Nephron (organoid): ENCODE measurements at regions not wholly inside any gene's neighbourhood (a gene's known extent, or its start where the extent isn't known, plus 50 kb on each side); places are given as distances from the start of the nearest gene placed in this dataset.
A peak's percentile ranks its signal among the peaks of the same experiment; 100 is the strongest.
"Not testable (repeated sequence)": the region's sequence is repeated elsewhere in the genome, so short reads cannot be mapped to it uniquely, and the experiment has no call there.

Source experiments
- H3K27ac Mint-ChIP-seq, 3 experiments: 2 replicates each; pipeline ENCODE4 v1.8.0; 2020; ENCODE audit warnings: mixed read lengths in 3 of 3, mild to moderate bottlenecking in 2 of 3, moderate library complexity in 1 of 3
- H3K27me3 Mint-ChIP-seq: 2 replicates; pipeline ENCODE4 v1.8.0; 2021; ENCODE audit warnings: low read depth, mild to moderate bottlenecking, moderate library complexity, mixed read lengths
- H3K36me3 Mint-ChIP-seq: 2 replicates; pipeline ENCODE4 v1.8.0; 2020; ENCODE audit warnings: low read depth, mixed read lengths
- H3K4me1 Mint-ChIP-seq: 2 replicates; pipeline ENCODE4 v1.8.0; 2020; ENCODE audit warnings: mixed read lengths
- H3K4me3 Mint-ChIP-seq, 3 experiments: 2 replicates each; pipeline ENCODE4 v1.8.0; 2020; ENCODE audit warnings: mild to moderate bottlenecking in 3 of 3, mixed read lengths in 3 of 3, moderate library complexity in 2 of 3
- H3K9me3 Mint-ChIP-seq: 2 replicates; pipeline ENCODE4 v1.8.0; 2020; ENCODE audit warnings: mixed read lengths
- TF ChIP-seq, protein P1 (sequence below), 3 experiments: fragments of 200-600 bp; sonication (generic); IDR thresholded peaks; one replicate each; pipeline ENCODE4 v1.5.0; 2021; ENCODE audit warnings: antibody characterized with exemption in 3 of 3; ENCODE audit not compliant: unreplicated experiment in 3 of 3

DNA sequence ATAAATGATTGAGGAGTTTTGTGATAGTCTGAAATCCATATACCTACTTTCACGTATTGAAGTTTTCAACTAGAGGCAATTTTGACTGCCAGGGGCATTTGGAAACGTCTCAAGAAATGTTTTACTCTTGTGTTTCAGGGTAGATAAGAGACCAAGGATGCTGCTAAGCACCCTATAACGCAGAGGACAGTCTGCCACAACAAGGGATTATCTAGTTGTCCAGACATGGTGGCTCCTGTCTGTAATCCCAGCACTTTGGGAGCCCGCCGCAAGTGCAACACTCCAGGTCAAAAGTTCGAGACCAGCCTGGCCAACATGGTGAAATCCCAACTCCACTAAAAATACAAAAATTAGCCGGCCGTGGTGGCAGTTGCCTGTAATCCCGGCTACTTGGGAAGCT is 133.7 kb upstream of the CCNG1 start:
- TF ChIP-seq, protein P1, sequence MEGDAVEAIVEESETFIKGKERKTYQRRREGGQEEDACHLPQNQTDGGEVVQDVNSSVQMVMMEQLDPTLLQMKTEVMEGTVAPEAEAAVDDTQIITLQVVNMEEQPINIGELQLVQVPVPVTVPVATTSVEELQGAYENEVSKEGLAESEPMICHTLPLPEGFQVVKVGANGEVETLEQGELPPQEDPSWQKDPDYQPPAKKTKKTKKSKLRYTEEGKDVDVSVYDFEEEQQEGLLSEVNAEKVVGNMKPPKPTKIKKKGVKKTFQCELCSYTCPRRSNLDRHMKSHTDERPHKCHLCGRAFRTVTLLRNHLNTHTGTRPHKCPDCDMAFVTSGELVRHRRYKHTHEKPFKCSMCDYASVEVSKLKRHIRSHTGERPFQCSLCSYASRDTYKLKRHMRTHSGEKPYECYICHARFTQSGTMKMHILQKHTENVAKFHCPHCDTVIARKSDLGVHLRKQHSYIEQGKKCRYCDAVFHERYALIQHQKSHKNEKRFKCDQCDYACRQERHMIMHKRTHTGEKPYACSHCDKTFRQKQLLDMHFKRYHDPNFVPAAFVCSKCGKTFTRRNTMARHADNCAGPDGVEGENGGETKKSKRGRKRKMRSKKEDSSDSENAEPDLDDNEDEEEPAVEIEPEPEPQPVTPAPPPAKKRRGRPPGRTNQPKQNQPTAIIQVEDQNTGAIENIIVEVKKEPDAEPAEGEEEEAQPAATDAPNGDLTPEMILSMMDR (IDR thresholded peaks at IDR 0.05; ENCODE audit: unreplicated experiment in 3 of 3): no peak
- Mint-ChIP-seq H3K4me3 (no peak overlapping the region), H3K27me3 (no peaks in the 10 kb centered on the region), H3K4me1 (no peaks in the 10 kb centered on the region), H3K36me3 (no peaks in the 10 kb centered on the region), H3K9me3 (no peaks in the 10 kb centered on the region), H3K27ac (no peak overlapping the region)

DNA sequence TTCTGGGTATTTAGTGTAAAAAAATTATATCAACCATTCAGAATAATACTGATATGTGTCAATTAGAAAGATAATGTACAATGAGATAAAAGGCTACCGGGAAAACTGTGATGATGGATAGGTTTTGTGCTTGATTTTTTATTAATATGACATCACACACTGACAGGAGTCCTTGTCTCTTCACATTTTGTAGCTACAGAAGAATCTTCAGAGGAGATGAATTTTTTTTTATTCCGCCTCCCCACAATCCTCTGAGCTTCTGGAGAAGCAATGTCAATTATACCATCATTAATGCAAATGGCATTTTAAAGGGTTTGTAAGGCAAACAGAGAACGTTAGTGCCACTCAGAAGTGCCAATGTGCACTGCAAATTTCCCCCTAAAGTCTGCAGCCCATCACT is 131.7 kb upstream of the CCNG1 start:
- Mint-ChIP-seq H3K27ac (no peak overlapping the region), H3K4me1 (no peaks in the 10 kb centered on the region), H3K27me3 (no peaks in the 10 kb centered on the region), H3K36me3 (no peaks in the 10 kb centered on the region), H3K4me3 (no peak overlapping the region), H3K9me3 (peaks cover 3% of the 10 kb centered on the region)
- TF ChIP-seq, protein P1 (IDR thresholded peaks at IDR 0.05; ENCODE audit: unreplicated experiment in 3 of 3): no peak

DNA sequence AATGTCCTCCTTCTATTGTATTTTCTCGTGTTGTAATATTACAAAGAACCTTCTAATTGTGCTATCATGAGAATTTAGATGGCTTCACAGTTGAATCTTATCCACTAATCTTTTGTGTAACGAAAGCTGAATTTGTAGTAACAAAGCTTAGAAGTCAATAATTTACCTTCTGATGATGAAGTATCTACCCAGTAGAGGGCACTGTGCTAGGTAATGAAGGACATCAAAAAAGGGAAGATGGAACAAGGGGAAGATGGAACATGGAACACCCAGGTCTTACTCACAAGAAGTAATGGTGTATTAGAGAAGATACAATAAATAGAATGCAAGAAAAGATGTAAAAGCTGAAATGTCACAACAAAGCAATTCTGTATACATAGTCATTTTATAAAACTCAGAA is 131.0 kb upstream of the CCNG1 start:
- Mint-ChIP-seq H3K27me3 (no peaks in the 10 kb centered on the region), H3K9me3 (peaks cover 3% of the 10 kb centered on the region), H3K27ac (no peak overlapping the region), H3K4me1 (no peaks in the 10 kb centered on the region), H3K36me3 (no peaks in the 10 kb centered on the region), H3K4me3 (no peak overlapping the region)
- TF ChIP-seq, protein P1 (IDR thresholded peaks at IDR 0.05; ENCODE audit: unreplicated experiment in 3 of 3): peak in 1 of 3 experiments; percentile 33

DNA sequence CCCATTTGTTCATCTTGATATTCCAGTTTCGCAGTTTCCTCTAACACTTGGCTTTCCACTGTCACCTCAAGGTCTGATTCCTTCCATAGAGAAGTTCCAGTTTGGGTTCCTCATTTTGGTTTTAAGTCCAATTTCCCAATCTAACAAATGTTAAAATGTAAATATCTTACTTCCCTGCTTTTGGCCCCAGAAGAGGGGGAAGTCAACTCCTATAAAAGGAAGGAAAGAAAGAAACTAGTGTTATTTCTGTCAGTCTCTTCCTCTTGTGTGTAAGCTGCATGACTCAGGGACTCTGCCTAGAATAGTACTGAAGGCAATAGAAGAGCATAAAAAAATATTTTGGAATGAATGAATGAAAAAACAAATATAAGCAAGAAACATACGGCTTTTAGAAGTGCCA is 127.5 kb upstream of the CCNG1 start:
- no peaks in the 10 kb centered on the region for H3K4me1 Mint-ChIP-seq
- no peak overlapping the region for H3K4me3 Mint-ChIP-seq
- peaks cover 14% of the 10 kb centered on the region for H3K9me3 Mint-ChIP-seq
- TF ChIP-seq, protein P1 (IDR thresholded peaks at IDR 0.05; ENCODE audit: unreplicated experiment in 3 of 3): no peak
- no peak overlapping the region for H3K27ac Mint-ChIP-seq
- no peaks in the 10 kb centered on the region for H3K27me3 Mint-ChIP-seq
- H3K36me3 Mint-ChIP-seq: no peaks in the 10 kb centered on the region

DNA sequence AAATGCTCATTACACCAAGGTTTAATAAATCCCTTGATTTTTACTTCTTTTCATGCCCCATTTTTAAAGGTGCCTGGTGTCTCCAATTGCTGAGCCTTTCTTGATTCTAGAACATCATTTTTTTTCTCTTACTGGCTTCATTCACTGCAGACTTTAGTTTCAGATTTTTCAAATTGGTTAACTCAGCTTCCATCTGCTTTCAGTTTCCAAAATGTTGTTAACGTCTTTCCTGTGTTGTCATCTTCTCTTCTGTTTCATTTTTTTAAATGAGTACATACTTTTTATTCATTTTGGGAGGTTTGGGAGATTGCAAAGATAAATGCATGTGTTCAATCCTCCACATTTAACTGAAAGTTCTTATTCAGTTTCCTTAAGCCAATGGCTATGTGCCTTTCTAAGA is 126.4 kb upstream of the CCNG1 start:
- Mint-ChIP-seq H3K9me3 (peaks cover 14% of the 10 kb centered on the region), H3K27ac (no peak overlapping the region), H3K36me3 (no peaks in the 10 kb centered on the region), H3K4me1 (no peaks in the 10 kb centered on the region), H3K27me3 (no peaks in the 10 kb centered on the region), H3K4me3 (no peak overlapping the region)
- TF ChIP-seq, protein P1 (IDR thresholded peaks at IDR 0.05; ENCODE audit: unreplicated experiment in 3 of 3): no peak

DNA sequence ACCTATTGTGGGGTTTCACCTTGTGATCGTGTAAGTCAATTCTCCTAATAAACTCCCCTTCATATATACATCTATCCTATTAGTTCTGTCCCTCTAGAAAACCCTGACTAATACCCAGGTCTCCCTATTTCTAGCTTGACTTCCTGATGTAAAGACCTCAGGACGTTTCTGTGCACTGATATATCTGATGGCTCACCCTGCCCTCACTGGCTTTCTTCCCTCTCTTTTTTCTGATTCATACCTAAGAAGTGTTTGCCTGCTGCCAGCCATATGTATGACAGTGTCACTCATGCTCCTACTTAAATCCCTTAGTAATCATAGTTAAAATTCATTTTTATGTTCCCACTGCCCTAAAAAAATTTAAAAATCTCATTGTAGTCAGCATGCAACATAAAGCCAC is 124.8 kb upstream of the CCNG1 start:
- Mint-ChIP-seq H3K27ac (no peak overlapping the region), H3K36me3 (no peaks in the 10 kb centered on the region), H3K9me3 (peaks cover 14% of the 10 kb centered on the region), H3K4me3 (no peak overlapping the region), H3K4me1 (no peaks in the 10 kb centered on the region), H3K27me3 (no peaks in the 10 kb centered on the region)
- TF ChIP-seq, protein P1 (IDR thresholded peaks at IDR 0.05; ENCODE audit: unreplicated experiment in 3 of 3): no peak

DNA sequence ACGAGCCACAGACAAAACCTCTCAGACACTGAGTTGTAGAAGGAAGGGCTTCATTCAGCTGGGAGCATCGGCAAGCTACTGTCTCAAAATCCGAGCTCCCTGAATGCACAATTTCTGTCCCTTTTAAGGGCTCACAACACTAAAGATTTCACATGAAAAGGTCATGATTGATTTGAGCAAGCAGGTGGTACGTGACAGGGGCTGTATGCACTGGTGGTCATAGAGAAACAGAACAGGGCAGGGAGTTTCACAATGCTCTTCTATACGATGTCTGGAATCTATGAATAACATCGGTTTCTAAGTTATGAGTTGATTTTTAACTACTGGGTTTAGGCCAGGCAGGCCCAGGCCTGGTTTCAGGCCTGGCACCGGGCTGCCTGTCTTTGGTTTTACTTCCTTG is 124.3 kb upstream of the CCNG1 start:
- H3K9me3 Mint-ChIP-seq: peaks cover 14% of the 10 kb centered on the region
- not testable (repeated sequence) for H3K27ac Mint-ChIP-seq, H3K4me1 Mint-ChIP-seq, H3K27me3 Mint-ChIP-seq, H3K36me3 Mint-ChIP-seq, H3K4me3 Mint-ChIP-seq

DNA sequence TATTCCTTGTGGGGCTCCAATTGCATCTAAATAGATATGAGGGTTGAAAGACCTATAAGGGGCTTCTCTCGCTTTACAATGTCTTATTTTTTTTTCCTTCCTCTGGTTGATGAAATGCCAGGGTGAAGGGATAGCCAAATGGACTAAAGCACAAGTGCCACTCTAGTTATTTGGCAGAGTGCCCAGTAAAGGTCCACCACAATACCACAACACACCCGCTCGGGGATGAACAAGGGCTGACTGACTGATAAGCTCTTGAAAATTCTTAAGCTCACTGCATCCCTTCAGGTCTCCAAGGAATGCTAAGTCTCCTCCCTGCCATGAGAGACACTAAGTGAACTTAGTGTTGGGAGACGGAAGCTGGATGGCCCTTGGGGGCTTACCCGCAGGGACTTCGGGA is 121.0 kb upstream of the CCNG1 start:
- peaks cover 10% of the 10 kb centered on the region for H3K9me3 Mint-ChIP-seq
- not testable (repeated sequence) for H3K27ac Mint-ChIP-seq, H3K27me3 Mint-ChIP-seq, H3K4me1 Mint-ChIP-seq, H3K4me3 Mint-ChIP-seq, H3K36me3 Mint-ChIP-seq
